Suppressor macrophage (primary cell): ENCODE measurements at regions not wholly inside any gene's neighbourhood (a gene's known extent, or its start where the extent isn't known, plus 50 kb on each side); places are given as distances from the start of the nearest gene placed in this dataset.

Experiments used
- DNase-seq, 4 experiments: peaks; one replicate each; pipeline ENCODE4 v3.0.0-alpha.2; 2020 to 2022

- DNase-seq = no peak
These were observed 219.5 kb downstream of the PCDH7 start for GRCh38 chr4:30939684-30940083.

- no peak for DNase-seq
These were observed 221.5 kb downstream of the PCDH7 start for GRCh38 chr4:30941641-30942040.

- DNase-seq = no peak
These were observed 223.2 kb downstream of the PCDH7 start for GRCh38 chr4:30943356-30943755.

- no peak for DNase-seq
These were observed 225.4 kb downstream of the PCDH7 start for GRCh38 chr4:30945586-30945985.

GRCh38 chr4:30946288-30946687, 226.1 kb downstream of the PCDH7 start:
- DNase-seq = no peak

- DNase-seq = no peak
These were observed 228.5 kb downstream of the PCDH7 start for GRCh38 chr4:30948653-30949052.

- no peak for DNase-seq
These were observed 230.6 kb downstream of the PCDH7 start for GRCh38 chr4:30950737-30951136.

GRCh38 chr4:30952526-30953219, 232.5 kb downstream of the PCDH7 start:
- DNase-seq = no peak

GRCh38 chr4:30953799-30954198, 233.6 kb downstream of the PCDH7 start:
- DNase-seq = no peak

GRCh38 chr4:30956916-30957315, 236.7 kb downstream of the PCDH7 start:
- no peak for DNase-seq

GRCh38 chr4:30957706-30958105, 237.5 kb downstream of the PCDH7 start:
- no peak for DNase-seq

GRCh38 chr4:30959781-30960485, 239.8 kb downstream of the PCDH7 start:
- no peak for DNase-seq

GRCh38 chr4:30962939-30963338, 242.8 kb downstream of the PCDH7 start:
- DNase-seq = no peak

- no peak for DNase-seq
These were observed 248.8 kb downstream of the PCDH7 start for GRCh38 chr4:30968926-30969325.

GRCh38 chr4:30972542-30972941, 252.4 kb downstream of the PCDH7 start:
- DNase-seq = no peak

GRCh38 chr4:30973993-30974392, 253.8 kb downstream of the PCDH7 start:
- DNase-seq = no peak

GRCh38 chr4:30979402-30979801, 259.2 kb downstream of the PCDH7 start:
- no peak for DNase-seq

GRCh38 chr4:30989508-30989907, 269.3 kb downstream of the PCDH7 start:
- DNase-seq = no peak

GRCh38 chr4:30996841-30997240, 276.7 kb downstream of the PCDH7 start:
- DNase-seq = no peak

- DNase-seq = no peak
These were observed 284.9 kb downstream of the PCDH7 start for GRCh38 chr4:31005037-31005436.

- no peak for DNase-seq
These were observed 287.7 kb downstream of the PCDH7 start for GRCh38 chr4:31007858-31008257.

- DNase-seq = no peak
These were observed 289.8 kb downstream of the PCDH7 start for GRCh38 chr4:31009926-31010325.

GRCh38 chr4:31015123-31015522, 295.0 kb downstream of the PCDH7 start:
- DNase-seq = no peak

- no peak for DNase-seq
These were observed 296.3 kb downstream of the PCDH7 start for GRCh38 chr4:31016322-31017061.
